Kidney tubule cell (primary cell): ENCODE measurements at regions not wholly inside any gene's neighbourhood (a gene's known extent, or its start where the extent isn't known, plus 50 kb on each side); places are given as distances from the start of the nearest gene placed in this dataset.
A peak's percentile ranks its signal among the peaks of the same experiment; 100 is the strongest.

Source experiments
- DNase-seq: peaks from one replicate; pipeline ENCODE4 v3.0.0-alpha.2; 2018; ENCODE audit warnings: low spot score

DNA sequence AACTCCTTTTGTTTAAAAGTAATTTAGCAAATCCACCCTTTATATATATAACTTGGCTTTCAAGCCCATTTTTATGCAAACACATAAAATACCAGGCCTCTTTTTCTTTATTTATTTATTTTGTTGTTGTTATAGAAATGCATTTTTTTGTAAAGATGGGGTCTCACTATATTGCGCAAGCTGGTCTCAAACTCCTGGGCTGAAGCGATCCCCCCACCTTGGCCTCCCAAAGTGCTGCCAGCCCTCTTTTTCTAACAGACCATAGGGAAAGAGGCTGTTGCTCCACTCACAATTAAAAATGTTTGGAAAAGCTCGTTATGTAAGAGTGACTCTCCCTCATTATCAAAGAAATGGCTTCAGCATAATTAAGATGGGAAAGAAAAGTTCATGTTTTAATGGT lies 440.9 kb downstream of the HACE1 start:
- no peak for DNase-seq

DNA sequence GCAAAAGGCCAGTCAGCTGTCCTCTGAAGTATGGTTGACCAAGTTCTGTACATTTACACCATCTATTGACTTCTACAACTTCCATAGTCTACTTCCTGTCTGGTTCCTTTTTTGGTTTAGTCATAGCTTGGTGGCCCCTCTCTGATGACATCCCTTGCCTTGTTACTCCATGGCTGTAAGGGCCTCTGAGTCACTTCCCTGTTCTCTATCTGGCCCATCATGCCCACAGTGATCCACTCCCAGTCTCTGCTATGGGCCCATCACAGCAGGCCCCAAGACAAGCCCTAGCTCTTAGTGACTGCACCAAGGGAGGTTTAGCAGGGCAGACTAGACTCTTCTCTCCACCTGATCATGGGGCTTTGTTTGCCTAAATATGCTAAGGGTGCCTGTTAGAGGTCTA lies 441.6 kb downstream of the HACE1 start:
- DNase-seq, result no peak

- no peak for DNase-seq
These were observed 445.0 kb downstream of the HACE1 start for GRCh38 chr6:104414723-104415122.

DNA sequence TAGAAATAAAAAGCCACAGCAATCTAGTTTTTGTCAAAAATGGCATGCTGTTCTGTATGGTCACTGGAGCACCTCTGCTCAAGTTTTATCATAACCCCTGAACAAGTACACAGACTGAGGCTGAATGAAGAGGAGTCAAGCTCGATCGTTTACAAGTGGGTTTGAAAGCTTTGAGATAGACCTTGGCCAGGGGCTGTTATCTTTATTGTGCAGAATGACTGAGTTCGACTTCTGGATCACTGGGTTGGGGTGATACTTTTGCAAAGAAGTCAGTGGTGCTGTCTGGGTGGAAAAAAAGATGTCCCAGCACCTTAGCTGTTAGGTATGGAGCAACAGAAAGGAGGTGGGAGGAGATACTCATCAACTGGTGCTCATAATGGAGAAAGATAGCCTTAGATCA lies 446.0 kb downstream of the HACE1 start:
- no peak for DNase-seq

- no peak for DNase-seq
These were observed 448.4 kb downstream of the HACE1 start for GRCh38 chr6:104411302-104411701.

GRCh38 chr6:104409913-104410312 lies 449.8 kb downstream of the HACE1 start:
- DNase-seq, result no peak

- no peak for DNase-seq
These were observed 451.8 kb downstream of the HACE1 start for GRCh38 chr6:104407957-104408356.

DNA sequence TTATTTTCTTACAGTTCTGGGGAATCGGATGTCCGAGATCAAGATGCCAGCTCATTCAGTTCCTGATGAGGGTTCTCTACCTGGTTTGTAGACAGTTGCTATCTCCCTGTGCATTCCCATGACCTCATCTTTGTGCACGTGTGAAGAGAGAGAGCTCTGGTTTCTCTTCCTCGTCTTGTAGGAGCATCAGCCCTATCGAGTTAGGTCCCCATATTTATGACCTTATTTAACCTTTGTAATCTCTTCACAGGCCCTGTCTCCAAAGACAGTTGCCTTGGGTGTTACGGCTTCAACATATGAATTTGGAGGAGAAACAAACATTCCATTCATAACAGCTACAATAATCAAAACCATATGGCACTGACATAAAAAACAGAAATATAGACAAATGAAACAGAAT lies 455.3 kb downstream of the HACE1 start:
- DNase-seq, result no peak

GRCh38 chr6:104402572-104402971 lies 457.1 kb downstream of the HACE1 start:
- no peak for DNase-seq

DNA sequence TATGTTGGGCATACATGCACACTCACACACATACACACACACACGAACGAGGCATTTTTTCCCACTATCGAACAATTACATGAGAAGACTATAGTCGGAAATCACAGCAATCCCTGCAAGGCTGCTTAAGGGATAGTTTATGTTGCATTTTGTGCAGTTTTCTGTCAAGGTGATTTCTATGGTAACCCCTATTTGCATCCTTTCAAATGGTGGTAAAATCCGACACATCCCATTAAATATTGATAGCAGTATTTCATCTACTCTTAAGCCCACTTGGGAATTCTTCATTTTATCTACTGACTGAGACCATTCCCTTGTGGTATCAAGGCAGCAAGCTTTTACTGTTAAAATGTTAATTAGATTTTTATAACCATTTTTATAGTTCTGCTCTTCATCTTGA lies 457.8 kb downstream of the HACE1 start:
- DNase-seq, result no peak

GRCh38 chr6:104400844-104401243 lies 458.9 kb downstream of the HACE1 start:
- no peak for DNase-seq

GRCh38 chr6:104396077-104396476 lies 463.6 kb downstream of the HACE1 start:
- no peak for DNase-seq

- DNase-seq, result no peak
These were observed 477.8 kb downstream of the HACE1 start for GRCh38 chr6:104381907-104382306.

GRCh38 chr6:104365451-104366234 lies 494.1 kb downstream of the HACE1 start:
- no peak for DNase-seq

DNA sequence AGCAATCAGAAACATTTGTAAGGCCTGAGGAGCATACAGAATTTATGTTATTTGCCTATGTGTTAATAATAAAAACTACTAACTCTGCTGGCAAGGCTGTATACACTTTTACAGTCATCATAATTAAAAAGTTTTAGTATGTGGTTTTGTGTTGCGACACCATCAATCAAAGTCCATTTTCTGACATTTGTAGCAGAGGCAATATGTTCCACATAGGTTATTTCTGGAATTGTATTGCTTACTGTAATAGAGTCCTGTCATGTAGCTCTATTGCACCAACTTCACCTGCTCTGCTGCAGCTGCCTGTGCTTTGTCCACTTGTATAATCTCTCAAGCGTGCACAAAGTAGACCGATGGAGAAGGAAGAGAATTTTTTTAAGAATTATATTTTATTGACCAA lies 501.8 kb downstream of the HACE1 start:
- DNase-seq, result no peak

- no peak for DNase-seq
These were observed 503.5 kb downstream of the HACE1 start for GRCh38 chr6:104356197-104356596.

DNA sequence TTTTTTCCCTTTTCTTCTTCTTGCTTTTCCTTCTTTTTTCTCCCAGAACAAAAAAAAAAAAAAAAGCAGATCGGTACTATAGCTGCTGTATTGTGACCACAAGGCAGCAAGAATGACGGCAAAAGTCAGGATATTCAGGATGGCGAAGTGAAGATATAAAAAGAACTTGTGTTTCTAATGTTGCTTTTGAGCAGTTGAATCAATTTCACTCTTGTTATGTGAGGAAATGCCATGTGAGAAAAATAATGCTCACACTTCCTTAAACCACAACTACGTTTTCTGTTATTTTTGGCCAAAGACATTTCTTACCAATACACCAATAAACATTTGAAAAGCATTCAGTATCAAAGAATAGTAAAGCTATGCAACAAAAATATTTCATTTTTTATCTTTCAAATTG lies 510.5 kb downstream of the HACE1 start:
- no peak for DNase-seq

DNA sequence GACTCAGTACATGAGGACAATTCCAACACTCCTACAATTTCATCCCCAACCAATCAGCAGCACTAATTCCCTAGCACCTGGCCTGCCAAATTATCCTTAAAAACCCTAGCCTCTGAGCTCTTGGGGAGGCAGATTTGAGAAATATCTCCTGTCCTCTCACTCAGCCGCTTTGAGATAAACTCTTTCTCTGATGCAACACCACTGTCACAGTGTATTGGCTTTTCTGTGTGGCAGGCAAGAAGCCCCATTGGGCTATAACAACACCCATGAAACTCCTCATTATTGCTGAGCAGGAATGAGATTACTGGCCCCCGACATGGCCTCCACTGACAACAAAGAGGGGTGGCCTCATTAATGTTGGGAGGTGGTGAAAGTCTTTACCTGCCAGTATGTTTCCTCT lies 515.5 kb downstream of the HACE1 start:
- no peak for DNase-seq

- DNase-seq, result no peak
These were observed 527.4 kb downstream of the HACE1 start for GRCh38 chr6:104332364-104332763.

GRCh38 chr6:104326173-104327001 lies 533.3 kb downstream of the HACE1 start:
- DNase-seq, result peak; percentile 4

DNA sequence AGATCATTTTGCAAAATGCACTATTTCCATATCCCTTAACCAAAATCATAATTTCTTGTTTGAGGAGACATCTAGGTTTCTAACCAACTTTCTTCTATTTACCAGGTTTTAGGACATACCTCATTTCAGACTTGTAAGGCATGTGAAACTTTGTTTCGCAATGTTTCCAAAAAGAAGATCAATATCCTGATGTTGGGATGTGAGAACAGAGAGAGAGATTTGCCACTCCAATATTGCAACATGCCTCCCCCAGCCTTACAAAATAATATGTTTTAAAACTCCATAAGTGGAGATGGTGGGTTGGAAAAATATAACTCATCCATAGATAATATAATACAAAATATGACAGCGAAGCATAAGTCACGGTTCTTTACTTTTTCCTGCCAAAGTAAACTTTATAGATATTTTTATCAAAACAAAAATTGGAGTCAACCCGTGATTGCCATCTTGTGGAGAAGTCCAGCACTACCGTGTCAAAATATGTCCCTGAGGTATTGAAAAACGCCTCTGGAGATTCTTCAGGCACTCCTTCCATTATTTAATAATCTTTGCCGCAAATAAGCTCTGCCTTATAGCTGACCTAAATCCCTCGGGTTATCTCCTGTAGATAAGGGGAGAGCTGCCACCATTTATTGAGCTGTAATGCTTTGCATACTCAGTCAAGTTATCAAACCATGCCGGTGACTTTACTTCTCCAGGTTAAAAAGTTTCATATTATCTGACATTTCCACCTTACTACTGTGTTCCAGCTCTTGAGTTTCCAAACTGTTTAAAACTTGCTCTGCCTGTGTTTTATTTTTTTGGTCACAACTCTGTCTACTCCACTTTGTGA lies 534.2 kb downstream of the HACE1 start:
- peak; percentile 13 for DNase-seq

DNA sequence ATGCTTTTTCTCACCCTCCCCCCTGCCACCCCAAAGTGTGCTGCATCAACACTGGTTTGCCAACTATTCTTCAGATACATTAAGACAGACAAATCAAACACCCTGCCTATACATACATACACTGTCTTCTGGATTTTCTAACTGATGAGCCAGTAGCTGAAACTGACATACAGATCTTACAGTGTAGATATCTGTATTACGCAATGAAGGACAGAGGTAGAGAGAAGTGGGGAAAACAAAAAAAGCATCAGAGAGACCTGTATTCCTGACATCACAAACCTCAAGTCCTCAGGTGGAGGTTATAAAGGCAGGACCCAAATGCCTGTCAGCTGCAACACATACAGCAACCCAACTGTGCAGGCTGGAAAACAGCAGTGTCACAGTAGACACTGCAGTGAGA lies 535.4 kb downstream of the HACE1 start:
- DNase-seq, result no peak

GRCh38 chr6:104322841-104323240 lies 536.9 kb downstream of the HACE1 start:
- no peak for DNase-seq
